Small intestine (tissue), 7 donors: ENCODE measurements at regions not wholly inside any gene's neighbourhood (a gene's known extent, or its start where the extent isn't known, plus 50 kb on each side); places are given as distances from the start of the nearest gene placed in this dataset.
A peak's percentile ranks its signal among the peaks of the same experiment; 100 is the strongest.

Source experiments
- DNase-seq, 2 donors: peaks; one replicate each; pipeline versions ENCODE4 v3.0.0 to v3.0.0-alpha.2; 2013
- FAIRE-seq: peaks from 2 replicates; lab custom pipeline; 2012; peaks lifted over from hg19 to GRCh38; lab: Jason Lieb, UNC
- H3K27ac ChIP-seq, 3 donors: one replicate each; pipeline ENCODE4 v1.5.1; 2013; ENCODE audit warnings: low read length in 2 of 3, mild to moderate bottlenecking in 2 of 3, control low read depth in 1 of 3, inconsistent platforms in 1 of 3, low read depth in 1 of 3, moderate library complexity in 1 of 3
- H3K27me3 ChIP-seq, 3 donors: one replicate each; pipeline ENCODE4 v1.6.1; 2013; ENCODE audit warnings: low read length in 3 of 3, inconsistent platforms in 1 of 3; ENCODE audit not compliant: control insufficient read depth in 3 of 3, insufficient read depth in 3 of 3
- H3K36me3 ChIP-seq, 3 donors: one replicate each; pipeline ENCODE4 v1.6.1; 2013; ENCODE audit warnings: low read length in 3 of 3, inconsistent platforms in 1 of 3, low read depth in 1 of 3, mild to moderate bottlenecking in 1 of 3, moderate library complexity in 1 of 3; ENCODE audit not compliant: control insufficient read depth in 3 of 3, insufficient read depth in 2 of 3
- H3K4me1 ChIP-seq, 3 donors: one replicate each; pipeline ENCODE4 v1.6.1; 2013; ENCODE audit warnings: low read length in 2 of 3, inconsistent platforms in 1 of 3, low read depth in 1 of 3, mild to moderate bottlenecking in 1 of 3, moderate library complexity in 1 of 3; ENCODE audit not compliant: control insufficient read depth in 3 of 3, insufficient read depth in 2 of 3
- H3K4me3 ChIP-seq, 3 donors: one replicate each; pipeline ENCODE4 v1.5.1; 2013; ENCODE audit warnings: low read length in 3 of 3, control low read depth in 1 of 3, inconsistent platforms in 1 of 3, low read depth in 1 of 3, mild to moderate bottlenecking in 1 of 3, moderate library complexity in 1 of 3
- H3K9me3 ChIP-seq, 2 donors: one replicate each; pipeline ENCODE4 v1.6.1; 2013; ENCODE audit warnings: low read depth in 1 of 2, low read length in 1 of 2; ENCODE audit not compliant: control insufficient read depth in 2 of 2, insufficient read depth in 1 of 2
- WGBS, 3 donors: extraction: QIAGEN DNeasy Blood & Tissue Kit; methylation state at CpG; one replicate each; pipeline ENCODE4 v1.1.7; 2013; 5-methylcytosine and 5-hydroxymethylcytosine counted together
- donor health status: healthy with polysubstance abuse.
- donor health status: control.
- donor health status: control.
- donor health status: Bipolar disorder and iron deficiency.
- donor health status: healthy.

DNA sequence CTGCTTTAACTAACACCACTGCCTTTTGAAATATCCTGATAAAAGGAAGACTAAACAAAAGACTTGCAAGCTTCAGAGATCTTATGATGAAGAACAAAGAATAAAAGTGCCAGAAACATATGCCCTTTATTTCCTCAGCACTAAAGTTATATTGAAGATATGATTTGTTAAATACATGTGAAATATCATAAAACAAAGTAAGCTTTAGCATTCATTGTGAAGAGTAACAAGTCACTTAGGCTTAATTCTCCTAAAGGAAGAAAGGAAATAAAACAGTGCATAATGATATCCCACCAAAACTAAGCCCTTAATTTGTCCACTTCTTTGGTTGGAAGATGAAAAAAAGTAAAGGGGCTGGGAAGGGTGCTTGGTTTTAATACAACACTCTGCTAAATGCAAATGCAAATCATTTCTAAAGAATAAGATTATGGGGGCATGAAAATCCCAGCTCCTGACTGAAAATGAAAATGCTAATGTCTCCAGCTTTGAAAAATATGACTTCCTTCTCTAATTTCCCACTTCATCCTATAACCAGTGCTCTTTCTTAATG is 227.2 kb downstream of the FAT4 start:
- Histone ChIP-seq H3K9me3 (peaks cover 0 to 6% of the 10 kb centered on the region in 2 donors), H3K4me1 (no peaks in the 10 kb centered on the region), H3K27me3 (no peaks in the 10 kb centered on the region), H3K4me3 (no peak overlapping the region), H3K36me3 (peaks cover 0 to 2% (median 0%) of the 10 kb centered on the region in 3 donors), H3K27ac (no peak overlapping the region)
- DNase-seq (no peak), FAIRE-seq (no peak)

DNA sequence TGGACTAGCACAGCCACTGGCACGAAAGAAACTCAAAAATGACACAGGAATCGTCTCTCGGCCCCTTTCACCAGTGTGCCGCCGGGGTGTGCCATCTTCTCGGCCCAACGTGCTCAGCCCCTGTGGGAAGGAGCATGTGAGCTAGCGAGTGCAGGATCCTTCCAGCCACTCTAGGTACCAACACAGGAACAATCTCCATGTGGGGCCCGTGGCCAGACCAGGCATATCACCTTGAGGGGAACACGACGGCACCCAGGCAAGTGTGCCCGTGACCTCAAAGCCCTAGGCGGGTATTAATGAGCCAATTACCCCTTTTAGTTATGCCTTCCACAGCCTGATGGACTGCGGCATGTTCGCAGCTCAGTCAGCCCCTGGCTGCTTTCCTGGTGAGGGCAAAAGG is 231.5 kb downstream of the FAT4 start:
- Histone ChIP-seq H3K9me3 (peaks cover 0 to 7% of the 10 kb centered on the region in 2 donors), H3K36me3 (peaks cover 0 to 2% (median 0%) of the 10 kb centered on the region in 3 donors), H3K27me3 (no peaks in the 10 kb centered on the region), H3K27ac (no peak overlapping the region), H3K4me1 (no peaks in the 10 kb centered on the region), H3K4me3 (no peak overlapping the region)
- WGBS, 3 donors, result 87 to 93% (median 90%) methylated on average over 15 of the region's 15 CpGs
- no peak for FAIRE-seq
- DNase-seq, result no peak

DNA sequence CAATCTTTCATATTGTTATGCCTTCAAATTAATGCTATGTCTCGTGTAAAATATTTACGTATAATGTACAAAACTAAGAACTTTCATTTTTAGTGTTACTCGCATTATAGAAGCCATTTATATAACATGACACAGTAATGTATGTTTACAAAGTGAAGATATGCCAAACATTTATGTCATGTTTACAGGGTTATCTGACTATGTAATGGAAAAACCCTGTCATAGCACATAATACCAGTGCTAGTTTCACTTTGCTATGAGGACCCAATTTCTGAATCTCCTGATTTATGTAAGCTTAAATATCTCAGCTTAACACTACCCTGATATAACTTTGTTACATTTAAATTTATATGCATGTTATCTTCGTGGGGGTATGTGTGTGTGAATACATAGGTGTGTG is 233.1 kb downstream of the FAT4 start:
- H3K4me1 ChIP-seq, result no peaks in the 10 kb centered on the region
- WGBS, 3 donors, result 57 to 72% (median 70%) methylated on average over 4 of the region's 4 CpGs
- H3K4me3 ChIP-seq, result no peak overlapping the region
- no peak for DNase-seq
- no peaks in the 10 kb centered on the region for H3K27me3 ChIP-seq
- peaks cover 0 to 2% (median 0%) of the 10 kb centered on the region in 3 donors for H3K36me3 ChIP-seq
- H3K27ac ChIP-seq, result no peak overlapping the region
- H3K9me3 ChIP-seq, result peaks cover 0 to 7% of the 10 kb centered on the region in 2 donors
- no peak for FAIRE-seq

DNA sequence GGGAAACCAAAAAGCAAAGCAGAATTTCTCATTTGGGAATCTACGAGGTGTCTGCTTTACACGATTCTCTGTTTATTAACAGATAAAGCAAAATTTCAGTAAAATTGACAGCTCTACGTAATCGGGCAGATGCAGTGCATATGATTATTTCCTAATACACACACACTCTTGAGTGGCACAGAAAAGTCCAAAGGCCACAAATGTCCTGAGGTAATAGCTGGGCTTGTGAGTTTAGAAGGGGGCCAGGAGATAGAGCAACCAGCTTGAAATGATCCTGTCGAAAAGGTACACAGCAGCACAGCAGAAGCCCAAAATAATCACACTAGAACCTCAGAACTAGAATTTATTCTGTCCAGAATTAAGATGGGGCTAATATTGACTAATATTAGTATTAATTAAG is 236.0 kb downstream of the FAT4 start:
- no peaks in the 10 kb centered on the region for H3K4me1 ChIP-seq
- 49 to 70% (median 62%) methylated on average over 5 of the region's 5 CpGs for WGBS, 3 donors
- FAIRE-seq (no peak), DNase-seq (peak in 1 of 2 donors; percentile 11)
- peaks cover 0 to 2% (median 0%) of the 10 kb centered on the region in 3 donors for H3K36me3 ChIP-seq
- peaks cover 0 to 7% of the 10 kb centered on the region in 2 donors for H3K9me3 ChIP-seq
- H3K27me3 ChIP-seq, result no peaks in the 10 kb centered on the region
- H3K4me3 ChIP-seq, result no peak overlapping the region
- H3K27ac ChIP-seq, result no peak overlapping the region

DNA sequence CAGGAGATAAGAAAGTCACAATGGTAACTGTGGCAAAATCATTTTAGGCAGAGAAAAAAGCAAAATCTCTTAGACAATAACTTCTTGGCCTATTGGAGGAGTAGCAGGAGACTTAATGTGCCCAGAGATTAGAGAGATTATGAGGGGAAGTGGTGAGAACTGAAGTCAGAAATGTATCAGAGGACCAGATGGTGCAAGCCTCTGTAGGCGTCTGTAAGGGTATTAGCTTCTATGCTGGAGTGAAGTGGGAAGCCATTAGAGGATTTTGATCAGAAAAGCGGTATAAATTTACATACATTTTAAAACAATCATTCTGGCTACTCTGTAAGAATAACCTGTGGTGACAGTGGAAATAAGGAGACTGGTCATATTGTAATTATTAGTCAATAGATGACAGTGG is 236.7 kb downstream of the FAT4 start:
- WGBS, 3 donors, result 73 to 90% (median 79%) methylated on average over 2 of the region's 2 CpGs
- peaks cover 0 to 7% of the 10 kb centered on the region in 2 donors for H3K9me3 ChIP-seq
- no peaks in the 10 kb centered on the region for H3K27me3 ChIP-seq
- H3K27ac ChIP-seq, result no peak overlapping the region
- FAIRE-seq (no peak), DNase-seq (no peak)
- H3K36me3 ChIP-seq, result no peaks in the 10 kb centered on the region
- no peaks in the 10 kb centered on the region for H3K4me1 ChIP-seq
- no peak overlapping the region for H3K4me3 ChIP-seq

DNA sequence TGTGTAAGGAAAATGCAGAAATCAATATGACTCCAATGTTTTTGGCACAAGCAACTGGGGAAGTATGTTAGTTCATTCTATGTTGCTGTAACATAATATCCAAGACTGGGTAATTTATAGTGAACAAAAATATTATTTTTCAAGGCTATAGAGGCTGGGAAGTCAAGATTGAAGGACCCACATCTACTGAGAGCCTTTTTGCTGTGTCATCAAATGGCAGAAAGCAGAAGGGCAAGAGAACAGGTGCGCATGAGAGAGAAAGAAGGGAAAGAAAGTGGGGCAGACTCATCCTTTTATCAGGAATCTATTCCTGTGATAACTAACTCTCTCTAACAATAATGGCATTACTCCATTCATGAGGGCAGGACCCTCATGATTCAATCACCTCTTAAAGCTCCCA is 237.2 kb downstream of the FAT4 start:
- H3K36me3 ChIP-seq, result no peaks in the 10 kb centered on the region
- H3K4me3 ChIP-seq, result no peak overlapping the region
- DNase-seq, result no peak
- H3K4me1 ChIP-seq, result no peaks in the 10 kb centered on the region
- WGBS, 3 donors, result 83 to 100% (median 97%) methylated on average over 1 of the region's 1 CpG
- peaks cover 0 to 4% of the 10 kb centered on the region in 2 donors for H3K9me3 ChIP-seq
- FAIRE-seq, result no peak
- H3K27me3 ChIP-seq, result no peaks in the 10 kb centered on the region
- no peak overlapping the region for H3K27ac ChIP-seq

DNA sequence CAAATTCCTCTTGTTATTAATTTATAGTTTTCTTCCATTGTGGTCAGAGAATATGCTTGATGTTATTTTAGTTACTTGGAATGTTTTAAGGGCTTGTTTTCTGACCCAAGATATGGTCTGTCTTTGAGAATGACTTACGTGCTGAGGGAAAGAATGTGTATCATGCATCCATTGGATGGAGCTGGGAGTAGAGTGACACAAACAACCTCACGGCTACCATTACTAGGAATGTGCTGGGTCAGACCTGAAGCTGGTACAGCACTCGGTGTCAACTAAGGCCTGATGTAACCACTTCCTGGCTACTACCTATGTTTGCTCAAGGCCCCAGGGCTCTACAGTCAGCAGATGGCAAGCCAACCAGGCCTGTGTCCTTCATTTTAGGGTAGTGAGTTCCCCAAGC is 257.8 kb downstream of the FAT4 start:
- DNase-seq, result no peak
- H3K27ac ChIP-seq, result no peak overlapping the region
- FAIRE-seq, result no peak
- no peaks in the 10 kb centered on the region for H3K27me3 ChIP-seq
- H3K4me1 ChIP-seq, result peaks cover 0 to 16% (median 0%) of the 10 kb centered on the region in 3 donors
- H3K4me3 ChIP-seq, result no peak overlapping the region
- H3K36me3 ChIP-seq, result no peaks in the 10 kb centered on the region
- H3K9me3 ChIP-seq, result no peaks in the 10 kb centered on the region
- WGBS, 3 donors, result 90 to 94% (median 93%) methylated on average over 3 of the region's 3 CpGs

DNA sequence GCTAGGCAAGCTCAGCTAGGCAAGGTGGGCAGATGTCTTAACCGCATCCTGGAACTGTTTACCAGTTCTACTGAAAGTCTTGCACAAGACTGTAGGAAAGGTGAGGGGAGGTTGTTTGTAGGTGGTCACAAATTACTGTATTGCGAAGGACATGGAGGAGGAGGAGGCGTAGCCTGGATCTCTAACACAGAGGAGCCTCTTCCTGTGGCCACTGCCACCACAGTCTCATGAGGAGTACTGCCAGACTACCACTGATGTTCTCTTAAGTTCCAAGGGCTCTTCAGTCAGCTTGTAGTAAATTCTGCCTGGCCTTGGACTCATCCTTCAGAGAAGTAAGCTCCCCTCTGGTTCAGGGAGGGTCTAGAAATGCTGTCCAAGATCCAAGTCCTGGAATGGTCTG is 258.6 kb downstream of the FAT4 start:
- WGBS, 3 donors, result 94 to 95% (median 95%) methylated on average over 3 of the region's 3 CpGs
- H3K27ac ChIP-seq, result peak overlapping the region in 1 of 3 donors; percentile 75
- H3K4me3 ChIP-seq, result no peak overlapping the region
- H3K36me3 ChIP-seq, result no peaks in the 10 kb centered on the region
- H3K4me1 ChIP-seq, result peaks cover 0 to 16% (median 0%) of the 10 kb centered on the region in 3 donors
- no peaks in the 10 kb centered on the region for H3K27me3 ChIP-seq
- FAIRE-seq, result no peak
- DNase-seq, result no peak
- H3K9me3 ChIP-seq, result no peaks in the 10 kb centered on the region

DNA sequence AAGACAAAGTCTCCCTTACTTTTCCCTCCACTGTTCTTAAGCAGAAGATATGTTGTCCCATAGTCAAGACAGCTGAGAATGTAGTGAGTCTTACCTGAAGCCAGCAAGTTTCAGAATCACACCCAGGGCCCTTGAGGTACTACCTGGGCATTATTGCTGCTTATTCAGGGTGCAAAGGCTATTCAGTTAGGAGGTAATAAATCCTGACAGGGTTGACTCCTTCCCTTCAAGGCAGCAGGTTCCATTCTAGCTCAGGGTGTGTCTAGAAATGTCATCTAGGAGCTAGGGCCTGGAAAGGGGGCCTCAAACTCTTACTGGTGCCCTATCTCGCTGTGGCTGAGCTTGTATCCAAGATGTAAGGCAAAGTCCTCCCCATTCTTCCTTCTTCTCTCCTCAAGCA is 259.0 kb downstream of the FAT4 start:
- Histone ChIP-seq H3K27me3 (no peaks in the 10 kb centered on the region), H3K9me3 (no peaks in the 10 kb centered on the region), H3K4me3 (no peak overlapping the region), H3K27ac (peak overlapping the region in 1 of 3 donors; percentile 75), H3K4me1 (peaks cover 0 to 16% (median 0%) of the 10 kb centered on the region in 3 donors), H3K36me3 (no peaks in the 10 kb centered on the region)
- peak; percentile 70 to 75 for DNase-seq
- 10 to 55% (median 20%) methylated on average over 1 of the region's 1 CpG for WGBS, 3 donors
- FAIRE-seq, result no peak
